Smooth muscle cell (in vitro differentiated cells): ENCODE measurements at regions not wholly inside any gene's neighbourhood (a gene's known extent, or its start where the extent isn't known, plus 50 kb on each side); places are given as distances from the start of the nearest gene placed in this dataset.
A peak's percentile ranks its signal among the peaks of the same experiment; 100 is the strongest.
"Not testable (repeated sequence)": the region's sequence is repeated elsewhere in the genome, so short reads cannot be mapped to it uniquely, and the experiment has no call there.

Experiments
- DNase-seq: peaks from one replicate; lab custom pipeline; 2025; ENCODE audit not compliant: unreplicated experiment; lab: John Stamatoyannopoulos, UW
- H2AFZ ChIP-seq: fragments of 200-600 bp; sonication (generic); 2 replicates; pipeline ENCODE4 v1.6.0; 2016; ENCODE audit warnings: antibody characterized with exemption, low read depth, mild to moderate bottlenecking
- H3F3A ChIP-seq: fragments of 200-600 bp; sonication (generic); 2 replicates; pipeline ENCODE4 v1.6.0; 2017; ENCODE audit warnings: antibody characterized with exemption, low read depth
- H3K27ac ChIP-seq: fragments of 200-600 bp; sonication (generic); 2 replicates; pipeline ENCODE4 v1.5.1; 2016; ENCODE audit warnings: low read depth, mild to moderate bottlenecking
- H3K27me3 ChIP-seq: fragments of 200-600 bp; sonication (generic); 2 replicates; pipeline ENCODE4 v1.6.1; 2016; ENCODE audit warnings: low read depth, mild to moderate bottlenecking
- H3K36me3 ChIP-seq: fragments of 200-600 bp; sonication (generic); 2 replicates; pipeline ENCODE4 v1.5.1; 2016; ENCODE audit warnings: low read depth
- H3K4me1 ChIP-seq: fragments of 200-600 bp; sonication (generic); 2 replicates; pipeline ENCODE4 v1.5.1; 2016; ENCODE audit warnings: low read depth
- H3K4me2 ChIP-seq: fragments of 200-600 bp; sonication (generic); 2 replicates; pipeline ENCODE4 v1.6.0; 2016; ENCODE audit warnings: mild to moderate bottlenecking
- H3K4me3 ChIP-seq: fragments of 200-600 bp; sonication (generic); 2 replicates; pipeline ENCODE4 v1.5.1; 2016; ENCODE audit warnings: mild to moderate bottlenecking
- H3K79me2 ChIP-seq: fragments of 200-600 bp; sonication (generic); 2 replicates; pipeline ENCODE4 v1.6.0; 2016; ENCODE audit warnings: low read depth, mild to moderate bottlenecking
- H3K9ac ChIP-seq: fragments of 200-600 bp; sonication (generic); 2 replicates; pipeline ENCODE4 v1.6.0; 2016; ENCODE audit warnings: low read depth
- H3K9me3 ChIP-seq: fragments of 200-600 bp; sonication (generic); replicated peaks from 2 replicates; pipeline ENCODE4 v1.5.1; 2016; ENCODE audit warnings: low read depth
- H4K20me1 ChIP-seq: fragments of 200-600 bp; sonication (generic); 2 replicates; pipeline ENCODE4 v1.6.0; 2016; ENCODE audit warnings: low read depth
- WGBS: methylation state at CpG from one replicate; pipeline ENCODE4 v1.1.7; 2016; ENCODE audit warnings: low lambda C conversion rate; 5-methylcytosine and 5-hydroxymethylcytosine counted together
- TF ChIP-seq, protein P1 (sequence below): fragments of 200-600 bp; sonication (generic); IDR thresholded peaks from 2 replicates; pipeline ENCODE4 v1.5.1; 2017; ENCODE audit warnings: borderline replicate concordance, mild to moderate bottlenecking, antibody characterized with exemption; ENCODE audit not compliant: insufficient read depth, poor library complexity, severe bottlenecking

- not testable (repeated sequence) for H3K4me2 ChIP-seq, H3F3A ChIP-seq, DNase-seq, H3K27ac ChIP-seq, H3K4me3 ChIP-seq, H3K27me3 ChIP-seq, H3K36me3 ChIP-seq, H3K9ac ChIP-seq, H3K79me2 ChIP-seq, H4K20me1 ChIP-seq, H2AFZ ChIP-seq, H3K9me3 ChIP-seq, H3K4me1 ChIP-seq
- WGBS, result 90% methylated on average over 9 of the region's 9 CpGs
Observed at GRCh38 chr13:109702030-109702597, 84.3 kb downstream of the IRS2 start.

DNA sequence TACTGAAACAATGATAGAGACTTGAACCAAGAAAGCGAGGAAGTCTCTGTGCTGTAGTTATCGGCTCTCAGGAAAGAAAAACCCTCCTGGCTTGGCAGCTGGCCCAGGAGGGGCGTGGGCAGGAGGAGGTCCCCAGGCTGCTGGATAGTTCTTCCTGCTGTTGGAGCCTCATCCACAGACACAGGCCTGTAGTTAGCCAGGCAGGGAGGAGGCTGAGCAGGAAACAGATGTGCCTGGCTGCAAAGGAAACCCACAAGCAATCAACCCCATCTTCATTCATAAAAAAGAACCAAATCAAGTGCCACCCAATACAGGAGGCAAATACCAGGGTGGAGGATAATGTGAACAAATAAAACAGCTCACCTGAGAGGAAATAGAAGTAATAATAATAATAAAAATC is 86.2 kb downstream of the IRS2 start:
- WGBS, result 8% methylated on average over 3 of the region's 3 CpGs
- H3K9ac ChIP-seq, result no peak overlapping the region

DNA sequence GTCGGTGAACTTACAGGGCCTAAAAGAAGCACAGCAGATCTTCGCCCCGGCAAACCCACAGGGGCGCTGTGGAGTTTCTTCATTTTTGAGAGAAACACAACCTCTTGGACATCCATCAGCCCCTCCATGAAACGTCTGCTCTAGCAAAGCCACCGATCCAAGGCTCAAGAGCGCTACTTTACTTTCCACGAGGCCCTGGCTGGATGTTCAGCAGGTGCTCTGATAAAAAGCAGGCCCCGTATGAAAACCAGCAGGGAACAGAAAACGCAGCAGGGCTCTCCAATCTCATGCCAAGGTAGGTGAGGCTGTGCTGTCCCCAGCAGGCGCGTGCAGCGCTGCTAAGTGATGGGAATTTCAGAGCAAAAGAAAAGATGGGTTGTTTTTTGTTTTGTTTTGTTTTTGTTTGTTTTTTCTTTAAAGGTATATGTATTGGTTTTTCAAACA is 86.7 kb downstream of the IRS2 start:
- no peak for DNase-seq
- WGBS, result 83% methylated on average over 13 of the region's 13 CpGs
- peak overlapping the region; percentile 15 for H3K27ac ChIP-seq

More for the DNA sequence above, 86.2 kb downstream of the IRS2 start:
- H3K36me3 ChIP-seq, result no peaks in the 10 kb centered on the region
- H4K20me1 ChIP-seq, result no peaks in the 10 kb centered on the region
- H3K79me2 ChIP-seq, result no peaks in the 10 kb centered on the region
- peak; percentile 12 for DNase-seq
- H3K9me3 ChIP-seq, result no peaks in the 10 kb centered on the region
- TF ChIP-seq, protein P1, sequence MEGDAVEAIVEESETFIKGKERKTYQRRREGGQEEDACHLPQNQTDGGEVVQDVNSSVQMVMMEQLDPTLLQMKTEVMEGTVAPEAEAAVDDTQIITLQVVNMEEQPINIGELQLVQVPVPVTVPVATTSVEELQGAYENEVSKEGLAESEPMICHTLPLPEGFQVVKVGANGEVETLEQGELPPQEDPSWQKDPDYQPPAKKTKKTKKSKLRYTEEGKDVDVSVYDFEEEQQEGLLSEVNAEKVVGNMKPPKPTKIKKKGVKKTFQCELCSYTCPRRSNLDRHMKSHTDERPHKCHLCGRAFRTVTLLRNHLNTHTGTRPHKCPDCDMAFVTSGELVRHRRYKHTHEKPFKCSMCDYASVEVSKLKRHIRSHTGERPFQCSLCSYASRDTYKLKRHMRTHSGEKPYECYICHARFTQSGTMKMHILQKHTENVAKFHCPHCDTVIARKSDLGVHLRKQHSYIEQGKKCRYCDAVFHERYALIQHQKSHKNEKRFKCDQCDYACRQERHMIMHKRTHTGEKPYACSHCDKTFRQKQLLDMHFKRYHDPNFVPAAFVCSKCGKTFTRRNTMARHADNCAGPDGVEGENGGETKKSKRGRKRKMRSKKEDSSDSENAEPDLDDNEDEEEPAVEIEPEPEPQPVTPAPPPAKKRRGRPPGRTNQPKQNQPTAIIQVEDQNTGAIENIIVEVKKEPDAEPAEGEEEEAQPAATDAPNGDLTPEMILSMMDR, result no peak
- H3K4me1 ChIP-seq, result peaks cover 6% of the 10 kb centered on the region
- no peak overlapping the region for H2AFZ ChIP-seq
- H3K4me3 ChIP-seq, result no peak overlapping the region
- H3K27me3 ChIP-seq, result no peaks in the 10 kb centered on the region
- peak overlapping the region; percentile 15 for H3K27ac ChIP-seq
- peaks cover 7% of the 10 kb centered on the region for H3F3A ChIP-seq
- H3K4me2 ChIP-seq, result no peak overlapping the region

GRCh38 chr13:109698779-109699178 is 87.6 kb downstream of the IRS2 start:
- no peaks in the 10 kb centered on the region for H3K27me3 ChIP-seq
- H3K36me3 ChIP-seq, result no peaks in the 10 kb centered on the region
- no peaks in the 10 kb centered on the region for H3K79me2 ChIP-seq
- DNase-seq, result no peak
- H3K4me1 ChIP-seq, result peaks cover 6% of the 10 kb centered on the region
- no peak overlapping the region for H3K4me3 ChIP-seq
- no peaks in the 10 kb centered on the region for H3K9me3 ChIP-seq
- H4K20me1 ChIP-seq, result no peaks in the 10 kb centered on the region
- 18% methylated on average over 1 of the region's 1 CpG for WGBS
- peaks cover 7% of the 10 kb centered on the region for H3F3A ChIP-seq
- TF ChIP-seq, protein P1, result no peak
- peak overlapping the region; percentile 54 for H3K4me2 ChIP-seq
- no peak overlapping the region for H2AFZ ChIP-seq
- peak overlapping the region; percentile 51 for H3K27ac ChIP-seq
- H3K9ac ChIP-seq, result no peak overlapping the region

More for the DNA sequence above, 86.7 kb downstream of the IRS2 start:
- no peak overlapping the region for H3K4me3 ChIP-seq
- peaks cover 7% of the 10 kb centered on the region for H3F3A ChIP-seq
- H3K27me3 ChIP-seq, result no peaks in the 10 kb centered on the region
- no peaks in the 10 kb centered on the region for H3K79me2 ChIP-seq
- no peaks in the 10 kb centered on the region for H3K9me3 ChIP-seq
- H3K4me2 ChIP-seq, result no peak overlapping the region
- no peaks in the 10 kb centered on the region for H3K36me3 ChIP-seq
- H2AFZ ChIP-seq, result no peak overlapping the region
- H3K9ac ChIP-seq, result no peak overlapping the region
- TF ChIP-seq, protein P1, result no peak
- no peaks in the 10 kb centered on the region for H4K20me1 ChIP-seq
- H3K4me1 ChIP-seq, result peaks cover 6% of the 10 kb centered on the region
